ENCODE measurements at regions not wholly inside any gene's neighbourhood (a gene's known extent, or its start where the extent isn't known, plus 50 kb on each side); places are given as distances from the start of the nearest gene placed in this dataset.

DNA sequence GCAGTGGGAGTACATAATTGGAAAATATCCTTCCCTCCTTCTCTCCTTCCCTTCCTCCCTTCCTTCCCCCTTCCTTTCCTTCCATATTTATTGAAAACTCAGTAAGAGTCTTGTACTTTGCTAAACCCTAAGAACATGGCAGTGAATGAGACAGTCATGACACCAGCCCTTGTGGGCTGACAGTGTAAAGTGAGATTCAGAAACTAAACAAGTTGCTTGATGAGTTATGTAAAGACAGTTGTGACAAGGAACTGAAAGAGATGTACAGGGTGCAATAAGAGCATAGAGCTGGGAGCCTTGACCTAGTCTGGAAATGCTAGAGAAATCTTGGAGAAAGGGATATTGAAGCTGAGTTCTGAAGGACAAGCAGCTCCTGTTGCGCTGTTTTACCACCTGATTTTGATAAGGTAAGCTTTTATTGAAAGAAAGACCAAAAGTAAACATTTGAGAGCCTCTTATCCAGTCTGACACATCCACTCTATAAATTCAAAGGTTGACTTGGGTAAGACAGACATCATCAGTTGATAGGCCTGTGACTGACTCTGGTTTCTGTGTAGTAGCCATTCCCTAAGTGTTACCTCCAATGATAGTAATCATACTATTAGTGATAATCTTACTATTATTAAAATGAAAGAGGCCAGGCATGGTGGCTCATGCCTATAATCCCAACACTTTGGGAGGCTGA lies 66.5 kb upstream of the SKOR2 start:
- TF ChIP-seq, protein P1, sequence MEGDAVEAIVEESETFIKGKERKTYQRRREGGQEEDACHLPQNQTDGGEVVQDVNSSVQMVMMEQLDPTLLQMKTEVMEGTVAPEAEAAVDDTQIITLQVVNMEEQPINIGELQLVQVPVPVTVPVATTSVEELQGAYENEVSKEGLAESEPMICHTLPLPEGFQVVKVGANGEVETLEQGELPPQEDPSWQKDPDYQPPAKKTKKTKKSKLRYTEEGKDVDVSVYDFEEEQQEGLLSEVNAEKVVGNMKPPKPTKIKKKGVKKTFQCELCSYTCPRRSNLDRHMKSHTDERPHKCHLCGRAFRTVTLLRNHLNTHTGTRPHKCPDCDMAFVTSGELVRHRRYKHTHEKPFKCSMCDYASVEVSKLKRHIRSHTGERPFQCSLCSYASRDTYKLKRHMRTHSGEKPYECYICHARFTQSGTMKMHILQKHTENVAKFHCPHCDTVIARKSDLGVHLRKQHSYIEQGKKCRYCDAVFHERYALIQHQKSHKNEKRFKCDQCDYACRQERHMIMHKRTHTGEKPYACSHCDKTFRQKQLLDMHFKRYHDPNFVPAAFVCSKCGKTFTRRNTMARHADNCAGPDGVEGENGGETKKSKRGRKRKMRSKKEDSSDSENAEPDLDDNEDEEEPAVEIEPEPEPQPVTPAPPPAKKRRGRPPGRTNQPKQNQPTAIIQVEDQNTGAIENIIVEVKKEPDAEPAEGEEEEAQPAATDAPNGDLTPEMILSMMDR (conservative IDR thresholded peaks at IDR 0.05; ENCODE audit: control insufficient read depth, insufficient read depth, low read depth, low read length): no peak
- no peak overlapping the region for H3K4me3 ChIP-seq (ENCODE audit: control insufficient read depth, low read depth, low read length)
- DNase-seq (ENCODE audit: low read depth): no peak

DNA sequence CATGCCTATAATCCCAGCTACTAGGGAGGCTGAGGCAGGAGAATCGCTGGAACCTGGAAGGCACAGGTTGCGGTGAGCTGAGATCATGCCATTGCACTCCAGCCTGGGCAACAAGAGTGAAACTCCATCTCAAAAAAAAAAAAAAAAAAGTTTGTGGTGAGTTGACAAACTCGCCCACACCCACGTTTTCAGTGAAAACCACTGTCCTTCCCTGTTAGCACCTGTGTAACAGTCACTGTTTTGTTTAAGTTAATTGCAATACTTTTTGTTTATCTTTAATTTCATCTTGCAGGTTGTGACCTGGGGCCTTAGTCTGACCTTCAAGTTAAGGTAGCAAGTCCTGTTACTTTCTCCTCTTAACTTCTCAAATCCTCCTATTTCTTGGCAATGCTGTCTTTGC lies 65.5 kb upstream of the SKOR2 start:
- TF ChIP-seq, protein P1 (conservative IDR thresholded peaks at IDR 0.05; ENCODE audit: control insufficient read depth, insufficient read depth, low read depth, low read length): no peak
- no peak overlapping the region for H3K4me3 ChIP-seq (ENCODE audit: control insufficient read depth, low read depth, low read length)
- no peak for DNase-seq (ENCODE audit: low read depth)

DNA sequence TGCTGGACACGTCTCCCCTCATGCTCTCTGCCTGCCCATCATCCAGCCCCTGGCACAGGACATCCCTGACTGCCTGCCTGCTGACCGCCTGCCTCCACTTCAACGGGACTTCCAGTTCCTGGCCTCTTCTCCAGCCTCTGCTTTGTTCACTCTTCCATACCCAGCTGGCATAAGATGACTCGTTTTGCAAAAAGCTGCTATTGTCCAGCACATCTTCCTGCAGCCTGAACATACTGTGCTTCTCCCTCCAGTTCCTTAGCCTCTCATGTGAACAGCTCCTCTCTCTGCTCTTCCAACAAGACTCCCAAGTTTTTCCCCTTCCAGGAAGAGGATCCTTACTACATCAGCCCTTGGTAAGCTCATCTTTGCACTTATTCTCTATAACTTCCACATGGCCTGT lies 62.4 kb upstream of the SKOR2 start:
- no peak overlapping the region for H3K4me3 ChIP-seq (ENCODE audit: control insufficient read depth, low read depth, low read length)
- DNase-seq (ENCODE audit: low read depth): peak; percentile 4
- TF ChIP-seq, protein P1 (conservative IDR thresholded peaks at IDR 0.05; ENCODE audit: control insufficient read depth, insufficient read depth, low read depth, low read length): no peak

DNA sequence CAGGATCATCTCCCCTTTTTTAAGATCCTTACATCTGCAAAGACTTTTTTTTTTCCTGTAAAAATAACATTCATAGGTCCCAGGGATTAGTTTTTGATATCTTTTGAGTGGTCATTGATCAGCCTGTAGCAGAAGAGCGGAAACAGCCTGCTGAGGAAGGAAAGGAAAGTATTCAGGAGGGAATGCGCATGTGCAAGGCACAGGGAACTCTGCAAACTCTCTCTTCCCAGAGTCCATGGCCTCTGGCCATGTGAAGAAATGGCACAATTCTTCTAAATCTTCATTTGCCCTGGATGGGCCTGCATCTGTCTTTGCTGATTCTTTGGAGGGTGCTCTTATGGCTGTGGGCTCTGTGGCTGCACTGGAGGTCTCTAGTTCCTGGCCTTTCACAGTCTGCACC lies 60.1 kb upstream of the SKOR2 start:
- DNase-seq (ENCODE audit: low read depth): no peak
- no peak overlapping the region for H3K4me3 ChIP-seq (ENCODE audit: control insufficient read depth, low read depth, low read length)
- TF ChIP-seq, protein P1 (conservative IDR thresholded peaks at IDR 0.05; ENCODE audit: control insufficient read depth, insufficient read depth, low read depth, low read length): no peak
